NCI-H748 treated with DMSO at 0.1 percent for 48 hours (cell line): ENCODE measurements at regions not wholly inside any gene's neighbourhood (a gene's known extent, or its start where the extent isn't known, plus 50 kb on each side); places are given as distances from the start of the nearest gene placed in this dataset.
"Not testable (repeated sequence)": the region's sequence is repeated elsewhere in the genome, so short reads cannot be mapped to it uniquely, and the experiment has no call there.

Source experiments
- DNase-seq: peaks from one replicate; lab custom pipeline; 2025; lab: John Stamatoyannopoulos, UW

GRCh38 chr7:89771003-89771636 lies 383.1 kb upstream of the STEAP1 start:
- no peak for DNase-seq

- DNase-seq: peak; percentile 7
Observed at GRCh38 chr7:89772276-89772675, 382.0 kb upstream of the STEAP1 start.

DNA sequence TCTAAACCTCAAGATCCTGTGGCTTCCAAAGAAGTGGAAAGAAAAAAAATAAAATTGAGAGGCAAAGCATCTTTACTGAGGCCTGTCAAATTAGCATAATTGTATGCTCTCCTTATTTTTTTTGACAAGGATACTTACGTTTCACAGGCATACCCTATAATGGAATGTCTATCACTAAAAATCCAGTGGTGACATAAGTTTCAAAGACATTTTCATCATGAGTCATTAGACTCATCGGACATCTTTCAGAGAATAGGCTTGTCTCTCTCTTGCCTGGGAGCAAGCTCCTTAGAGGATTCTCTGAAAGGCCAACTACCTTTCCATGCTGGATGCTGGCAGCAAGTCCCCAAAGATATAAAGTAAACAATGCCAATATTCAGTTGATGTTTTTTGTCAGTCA lies 380.7 kb upstream of the STEAP1 start:
- DNase-seq: no peak

- DNase-seq: no peak
Observed at GRCh38 chr7:89775459-89775858, 378.8 kb upstream of the STEAP1 start.

GRCh38 chr7:89776980-89777379 lies 377.3 kb upstream of the STEAP1 start:
- no peak for DNase-seq

GRCh38 chr7:89777499-89777898 lies 376.8 kb upstream of the STEAP1 start:
- no peak for DNase-seq

- no peak for DNase-seq
Observed at GRCh38 chr7:89780291-89780690, 374.0 kb upstream of the STEAP1 start.

GRCh38 chr7:89796481-89796880 lies 357.8 kb upstream of the STEAP1 start:
- no peak for DNase-seq

- no peak for DNase-seq
Observed at GRCh38 chr7:89797965-89798598, 356.2 kb upstream of the STEAP1 start.

GRCh38 chr7:89798599-89798996 lies 355.7 kb upstream of the STEAP1 start:
- no peak for DNase-seq

DNA sequence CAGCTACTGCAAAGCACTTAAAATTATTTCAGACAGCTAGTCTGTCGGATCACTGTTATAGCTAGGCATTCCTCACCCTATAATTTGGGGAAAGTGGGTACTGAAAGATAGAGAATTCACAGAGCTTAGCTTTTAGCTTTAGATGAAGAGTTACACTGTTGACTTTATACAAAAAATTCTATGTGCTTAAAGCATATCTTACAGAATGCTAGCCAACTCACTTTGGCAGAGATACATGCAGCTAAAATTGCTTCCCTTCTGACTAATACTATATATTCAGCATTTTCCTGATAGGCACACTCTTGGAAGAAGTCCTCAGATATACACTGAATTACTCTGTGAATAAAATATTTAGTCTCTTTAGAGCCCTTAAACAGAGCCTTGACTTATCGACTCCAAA lies 353.5 kb upstream of the STEAP1 start:
- no peak for DNase-seq

DNA sequence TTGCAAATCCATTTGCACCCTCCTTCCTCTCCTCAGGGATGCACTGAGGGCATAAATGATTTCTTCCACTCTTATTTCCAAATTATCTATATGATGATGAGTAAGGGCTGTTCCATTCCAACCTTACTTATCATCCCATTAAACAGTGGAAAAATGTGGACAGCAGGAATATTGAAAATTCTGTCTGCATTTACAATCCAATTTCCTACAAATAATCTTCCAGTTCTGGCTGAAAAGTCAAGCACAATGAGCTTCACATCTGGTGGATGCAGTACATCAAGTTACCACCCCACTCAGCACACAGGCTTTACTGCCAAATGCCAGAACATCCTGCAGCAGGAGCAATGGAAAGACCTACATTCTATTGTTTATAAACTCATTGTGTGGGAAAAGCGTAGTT lies 345.0 kb upstream of the STEAP1 start:
- DNase-seq: no peak

DNA sequence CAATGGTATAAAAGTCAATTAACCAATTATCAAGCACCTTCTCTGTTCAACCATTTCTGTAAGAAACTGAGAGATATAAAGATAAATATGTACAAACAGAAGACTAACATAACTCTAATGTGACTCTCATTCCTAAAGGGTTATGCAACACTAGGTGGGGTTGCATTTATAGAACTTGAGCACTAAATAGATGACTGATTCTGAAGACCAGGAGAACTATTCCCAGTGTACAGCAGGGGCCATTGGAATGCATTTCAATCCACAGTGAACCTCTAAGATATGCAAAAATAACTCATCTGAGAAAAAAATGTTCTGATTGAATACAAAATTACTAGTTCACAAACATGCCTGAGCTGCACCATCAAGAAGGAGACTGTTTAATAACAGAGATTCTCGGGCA lies 341.2 kb upstream of the STEAP1 start:
- DNase-seq: no peak

DNA sequence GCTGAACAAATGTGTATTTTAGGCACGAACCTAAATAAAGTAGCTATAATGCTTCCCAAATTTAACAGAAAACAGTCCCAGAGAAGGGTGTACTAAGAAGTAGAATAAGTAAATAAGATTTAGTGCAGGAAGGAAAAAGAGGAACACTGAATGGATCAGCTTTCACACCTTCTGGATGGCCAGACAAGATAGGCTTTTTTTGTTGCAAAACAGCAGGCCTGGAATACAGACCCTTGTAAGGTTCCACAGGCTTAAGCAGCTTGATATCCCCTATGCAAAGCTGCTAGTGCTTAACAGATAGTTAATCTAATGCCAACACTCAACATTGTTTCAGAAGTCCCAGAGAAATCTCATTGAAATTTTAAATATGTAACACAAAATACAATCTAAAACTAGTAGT lies 328.1 kb upstream of the STEAP1 start:
- DNase-seq: no peak

DNA sequence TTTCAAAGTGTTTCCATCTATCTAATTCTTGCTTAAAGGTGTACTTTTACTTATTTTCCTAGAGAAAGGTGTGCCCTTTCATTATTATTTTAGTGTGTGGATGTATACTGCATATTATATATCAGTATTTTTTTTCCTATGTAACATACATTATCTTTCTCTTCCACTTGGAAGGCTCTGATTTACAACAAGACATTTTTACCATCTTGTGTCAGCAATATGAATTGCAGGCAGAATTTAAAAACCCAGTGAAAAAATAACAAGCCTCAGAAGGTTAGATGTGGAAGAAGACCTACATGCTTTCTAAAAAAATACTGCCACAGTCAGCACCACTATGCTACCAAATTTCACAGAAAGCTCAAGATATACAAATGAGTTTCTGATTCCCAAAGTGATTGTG lies 327.7 kb upstream of the STEAP1 start:
- no peak for DNase-seq

GRCh38 chr7:89837515-89837914 lies 316.8 kb upstream of the STEAP1 start:
- DNase-seq: no peak

DNA sequence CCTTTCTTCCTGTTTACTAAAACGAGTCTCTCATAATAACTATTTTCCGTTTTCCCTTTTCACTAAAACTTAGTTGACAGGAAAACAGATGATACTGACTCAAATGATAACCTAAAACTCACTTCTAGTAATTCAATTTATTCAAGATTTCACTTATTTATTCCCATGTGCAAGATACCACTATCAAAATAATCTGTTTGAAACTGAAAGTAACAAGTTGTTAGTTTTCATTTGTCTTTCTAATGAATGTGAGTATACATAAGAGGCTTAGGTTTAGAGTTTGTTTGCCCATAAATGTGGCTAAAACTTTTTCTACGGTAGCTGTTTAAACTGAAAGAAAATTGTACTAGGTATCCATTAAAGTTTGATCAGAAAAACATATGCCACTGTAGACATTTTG lies 314.9 kb upstream of the STEAP1 start:
- no peak for DNase-seq

GRCh38 chr7:89845952-89846351 lies 308.3 kb upstream of the STEAP1 start:
- no peak for DNase-seq

- no peak for DNase-seq
Observed at GRCh38 chr7:89849052-89849451, 305.2 kb upstream of the STEAP1 start.

GRCh38 chr7:89857053-89857452 lies 297.2 kb upstream of the STEAP1 start:
- not testable (repeated sequence) for DNase-seq

DNA sequence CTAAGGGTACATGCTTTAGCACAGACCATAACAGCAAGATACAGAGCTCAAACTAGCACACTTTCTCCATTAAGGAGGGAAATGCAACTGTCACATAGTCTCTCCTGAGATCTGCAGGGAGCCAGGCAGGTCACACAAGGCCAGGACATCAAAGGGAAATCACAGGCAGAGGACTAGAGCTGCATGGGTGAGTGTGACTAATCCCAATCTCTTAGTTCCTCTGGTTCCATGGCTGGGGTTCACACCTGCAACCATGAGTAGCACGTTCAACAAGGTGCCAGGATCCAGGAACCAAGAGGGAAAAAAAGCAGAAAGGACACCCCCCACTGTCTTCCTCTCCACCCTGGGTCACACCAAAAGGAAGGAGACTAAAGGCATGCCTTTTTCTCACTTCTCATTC lies 296.5 kb upstream of the STEAP1 start:
- no peak for DNase-seq

- no peak for DNase-seq
Observed at GRCh38 chr7:89887489-89887888, 266.8 kb upstream of the STEAP1 start.

- no peak for DNase-seq
Observed at GRCh38 chr7:89908736-89909135, 245.5 kb upstream of the STEAP1 start.

GRCh38 chr7:89914711-89915110 lies 239.6 kb upstream of the STEAP1 start:
- no peak for DNase-seq
